ENCODE measurements at regions not wholly inside any gene's neighbourhood (a gene's known extent, or its start where the extent isn't known, plus 50 kb on each side); places are given as distances from the start of the nearest gene placed in this dataset.
"Not testable (repeated sequence)": the region's sequence is repeated elsewhere in the genome, so short reads cannot be mapped to it uniquely, and the experiment has no call there.

- Histone ChIP-seq H3K4me1 (ENCODE audit: control insufficient read depth, low read length) (no peaks in the 10 kb centered on the region), H3K4me2 (ENCODE audit: low read length) (no peak overlapping the region), H3K27me3 (ENCODE audit: control insufficient read depth, low read length) (no peaks in the 10 kb centered on the region), H3K9me3 (ENCODE audit: control insufficient read depth, insufficient read depth, low read length) (no peaks in the 10 kb centered on the region), H3K27ac (ENCODE audit: low read depth, low read length) (no peak overlapping the region), H3F3A (ENCODE audit: control insufficient read depth, insufficient read depth) (no peaks in the 10 kb centered on the region), H3K36me3 (ENCODE audit: control insufficient read depth, low read length) (no peaks in the 10 kb centered on the region), H3K4me3 (ENCODE audit: low read length) (no peak overlapping the region), H4K20me1 (ENCODE audit: control insufficient read depth, insufficient read depth, low read depth, low read length) (no peaks in the 10 kb centered on the region), H3K79me2 (ENCODE audit: control insufficient read depth, low read length) (no peaks in the 10 kb centered on the region), H3K9me2 (replicated peaks; ENCODE audit: control insufficient read depth, low read length) (no peaks in the 10 kb centered on the region)
- TF ChIP-seq CTCF (IDR thresholded peaks at IDR 0.05; ENCODE audit: low read depth, low read length, poor library complexity, severe bottlenecking), result no peak
- TF ChIP-seq EZH2phosphoT487 (IDR thresholded peaks at IDR 0.05; ENCODE audit: borderline replicate concordance, low read length), result no peak
Measured at GRCh38 chr6:159541296-159541695, 151.7 kb downstream of the SOD2 start.

GRCh38 chr6:159540883-159541282, 152.2 kb downstream of the SOD2 start:
- Histone ChIP-seq H3K4me2 (ENCODE audit: low read length) (no peak overlapping the region), H3K4me3 (ENCODE audit: low read length) (no peak overlapping the region), H3K4me1 (ENCODE audit: control insufficient read depth, low read length) (no peaks in the 10 kb centered on the region), H3K27me3 (ENCODE audit: control insufficient read depth, low read length) (no peaks in the 10 kb centered on the region), H3K27ac (ENCODE audit: low read depth, low read length) (no peak overlapping the region), H4K20me1 (ENCODE audit: control insufficient read depth, insufficient read depth, low read depth, low read length) (no peaks in the 10 kb centered on the region), H3K9me2 (replicated peaks; ENCODE audit: control insufficient read depth, low read length) (no peaks in the 10 kb centered on the region), H3K9me3 (ENCODE audit: control insufficient read depth, insufficient read depth, low read length) (no peaks in the 10 kb centered on the region), H3F3A (ENCODE audit: control insufficient read depth, insufficient read depth) (no peaks in the 10 kb centered on the region), H3K36me3 (ENCODE audit: control insufficient read depth, low read length) (no peaks in the 10 kb centered on the region), H3K79me2 (ENCODE audit: control insufficient read depth, low read length) (no peaks in the 10 kb centered on the region)
- TF ChIP-seq CTCF (IDR thresholded peaks at IDR 0.05; ENCODE audit: low read depth, low read length, poor library complexity, severe bottlenecking) (no peak), EZH2phosphoT487 (IDR thresholded peaks at IDR 0.05; ENCODE audit: borderline replicate concordance, low read length) (no peak)

- Histone ChIP-seq H3K4me2 (ENCODE audit: low read length) (no peak overlapping the region), H3K36me3 (ENCODE audit: control insufficient read depth, low read length) (no peaks in the 10 kb centered on the region), H4K20me1 (ENCODE audit: control insufficient read depth, insufficient read depth, low read depth, low read length) (no peaks in the 10 kb centered on the region), H3K27ac (ENCODE audit: low read depth, low read length) (no peak overlapping the region), H3K4me3 (ENCODE audit: low read length) (no peak overlapping the region), H3K9me2 (replicated peaks; ENCODE audit: control insufficient read depth, low read length) (no peaks in the 10 kb centered on the region), H3K27me3 (ENCODE audit: control insufficient read depth, low read length) (no peaks in the 10 kb centered on the region), H3K79me2 (ENCODE audit: control insufficient read depth, low read length) (no peaks in the 10 kb centered on the region), H3F3A (ENCODE audit: control insufficient read depth, insufficient read depth) (no peaks in the 10 kb centered on the region), H3K9me3 (ENCODE audit: control insufficient read depth, insufficient read depth, low read length) (no peaks in the 10 kb centered on the region), H3K4me1 (ENCODE audit: control insufficient read depth, low read length) (no peaks in the 10 kb centered on the region)
- TF ChIP-seq EZH2phosphoT487 (IDR thresholded peaks at IDR 0.05; ENCODE audit: borderline replicate concordance, low read length), result no peak
- TF ChIP-seq CTCF (IDR thresholded peaks at IDR 0.05; ENCODE audit: low read depth, low read length, poor library complexity, severe bottlenecking), result peak; percentile 65
Measured at GRCh38 chr6:159540152-159540551, 152.9 kb downstream of the SOD2 start.

- H3K27me3 ChIP-seq (ENCODE audit: control insufficient read depth, low read length); H3K36me3 ChIP-seq (ENCODE audit: control insufficient read depth, low read length); H4K20me1 ChIP-seq (ENCODE audit: control insufficient read depth, insufficient read depth, low read depth, low read length); H3K4me3 ChIP-seq (ENCODE audit: low read length); H3K9me3 ChIP-seq (ENCODE audit: control insufficient read depth, insufficient read depth, low read length); H3K4me1 ChIP-seq (ENCODE audit: control insufficient read depth, low read length); H3K4me2 ChIP-seq (ENCODE audit: low read length); H3F3A ChIP-seq (ENCODE audit: control insufficient read depth, insufficient read depth); H3K79me2 ChIP-seq (ENCODE audit: control insufficient read depth, low read length); H3K9me2 ChIP-seq (replicated peaks; ENCODE audit: control insufficient read depth, low read length); H3K27ac ChIP-seq (ENCODE audit: low read depth, low read length): not testable (repeated sequence)
Measured at GRCh38 chr6:159538031-159538430, 155.0 kb downstream of the SOD2 start.
